Keratinocyte (primary cell): ENCODE measurements at regions not wholly inside any gene's neighbourhood (a gene's known extent, or its start where the extent isn't known, plus 50 kb on each side); places are given as distances from the start of the nearest gene placed in this dataset.

Source experiments
- CTCF ChIP-seq, 3 experiments: IDR thresholded peaks in 1 of 3; conservative IDR thresholded peaks in 1 of 3; optimal IDR thresholded peaks in 1 of 3; 2 replicates in 2 of 3; 3 replicates in 1 of 3; pipeline versions ENCODE3 to v1.5.1; 2011; ENCODE audit warnings: low read length in 3 of 3, mild to moderate bottlenecking in 3 of 3, moderate library complexity in 2 of 3, control low read depth in 1 of 3, inconsistent platforms in 1 of 3; ENCODE audit not compliant: insufficient read depth in 2 of 3; ENCODE audit errors: extremely low read depth in 1 of 3
- EZH2 ChIP-seq: IDR thresholded peaks from one replicate; pipeline ENCODE4 v1.6.1; 2012; ENCODE audit warnings: inconsistent platforms, mild to moderate bottlenecking, low read length, moderate library complexity

- TF ChIP-seq CTCF (optimal IDR thresholded peaks at IDR 0.05 in 1 of 3, IDR thresholded peaks at IDR 0.05 in 1 of 3, conservative IDR thresholded peaks at IDR 0.05 in 1 of 3; ENCODE audit: extremely low read depth in 1 of 3, insufficient read depth in 2 of 3, low read length in 3 of 3) (no peak), EZH2 (no peak)
Observed at GRCh38 chr14:89616852-89617341, 199.9 kb upstream of the FOXN3 start.
